ENCODE measurements at regions not wholly inside any gene's neighbourhood (a gene's known extent, or its start where the extent isn't known, plus 50 kb on each side); places are given as distances from the start of the nearest gene placed in this dataset.
A peak's percentile ranks its signal among the peaks of the same experiment; 100 is the strongest.
"Not testable (repeated sequence)": the region's sequence is repeated elsewhere in the genome, so short reads cannot be mapped to it uniquely, and the experiment has no call there.

- H2AFZ ChIP-seq (ENCODE audit: low read depth, low read length); H4K20me1 ChIP-seq (ENCODE audit: insufficient read depth); H3F3A ChIP-seq (ENCODE audit: insufficient read depth, low read length, poor library complexity, severe bottlenecking); H3K36me3 ChIP-seq (ENCODE audit: insufficient read depth, low read length); H3K79me2 ChIP-seq (replicated peaks; ENCODE audit: insufficient read depth, low read length); H3K9me2 ChIP-seq (ENCODE audit: insufficient read depth, low read length); H3K4me2 ChIP-seq (ENCODE audit: low read length); H3K27ac ChIP-seq (ENCODE audit: low read length); H3K9me3 ChIP-seq (ENCODE audit: low read length); H3K27me3 ChIP-seq (ENCODE audit: insufficient read depth, low read depth, low read length): not testable (repeated sequence)
- Histone ChIP-seq H3K9ac (ENCODE audit: low read length) (peak overlapping the region; percentile 45), H3K4me3 (ENCODE audit: low read length) (peak overlapping the region; percentile 64)
- TF ChIP-seq CTCF (IDR thresholded peaks at IDR 0.05; ENCODE audit: poor library complexity, severe bottlenecking) = peak; percentile 88
- TF ChIP-seq RAD21 (conservative IDR thresholded peaks at IDR 0.05) = peak; percentile 71
- TF ChIP-seq SMC3 (conservative IDR thresholded peaks at IDR 0.05; ENCODE audit: poor library complexity) = peak; percentile 91
Measured at GRCh38 chr4:4107411-4108107, 119.2 kb downstream of the OTOP1 start.

DNA sequence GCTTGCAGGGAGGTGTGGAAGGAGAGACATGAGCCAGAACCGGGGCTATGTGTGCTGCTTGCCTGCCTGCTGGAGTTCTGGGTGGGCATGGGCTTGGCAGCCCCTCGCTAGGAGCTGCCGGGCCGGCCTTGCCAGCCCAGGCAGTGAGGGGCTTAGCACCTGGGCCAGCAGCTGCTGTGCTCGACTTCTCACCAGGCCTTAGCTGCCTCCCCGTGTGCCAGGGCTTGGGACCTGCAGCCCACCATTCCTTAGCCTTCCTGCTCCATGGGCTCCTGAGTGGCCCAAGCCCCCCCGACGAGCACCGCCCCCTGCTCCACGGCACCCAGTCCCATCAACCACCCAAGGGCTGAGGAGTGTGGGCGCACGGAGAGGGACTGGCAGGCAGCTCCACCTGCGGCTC lies 111.3 kb downstream of the OTOP1 start:
- H3K9me2 ChIP-seq (ENCODE audit: insufficient read depth, low read length); H2AFZ ChIP-seq (ENCODE audit: low read depth, low read length); H3K4me2 ChIP-seq (ENCODE audit: low read length); H3K9ac ChIP-seq (ENCODE audit: low read length); H3F3A ChIP-seq (ENCODE audit: insufficient read depth, low read length, poor library complexity, severe bottlenecking); H3K4me3 ChIP-seq (ENCODE audit: low read length); H4K20me1 ChIP-seq (ENCODE audit: insufficient read depth); H3K79me2 ChIP-seq (replicated peaks; ENCODE audit: insufficient read depth, low read length); H3K27ac ChIP-seq (ENCODE audit: low read length); H3K27me3 ChIP-seq (ENCODE audit: insufficient read depth, low read depth, low read length); H3K36me3 ChIP-seq (ENCODE audit: insufficient read depth, low read length); H3K9me3 ChIP-seq (ENCODE audit: low read length): not testable (repeated sequence)

GRCh38 chr4:4116901-4117300 lies 109.8 kb downstream of the OTOP1 start:
- H3K4me2 ChIP-seq (ENCODE audit: low read length); H3K27me3 ChIP-seq (ENCODE audit: insufficient read depth, low read depth, low read length); H3K27ac ChIP-seq (ENCODE audit: low read length); H3K79me2 ChIP-seq (replicated peaks; ENCODE audit: insufficient read depth, low read length); H3K4me3 ChIP-seq (ENCODE audit: low read length); H3K9me2 ChIP-seq (ENCODE audit: insufficient read depth, low read length); H4K20me1 ChIP-seq (ENCODE audit: insufficient read depth); H2AFZ ChIP-seq (ENCODE audit: low read depth, low read length); H3F3A ChIP-seq (ENCODE audit: insufficient read depth, low read length, poor library complexity, severe bottlenecking); H3K9me3 ChIP-seq (ENCODE audit: low read length); H3K36me3 ChIP-seq (ENCODE audit: insufficient read depth, low read length); H3K9ac ChIP-seq (ENCODE audit: low read length): not testable (repeated sequence)

- H3K4me2 ChIP-seq (ENCODE audit: low read length); H3K4me3 ChIP-seq (ENCODE audit: low read length); H2AFZ ChIP-seq (ENCODE audit: low read depth, low read length); H3K9me2 ChIP-seq (ENCODE audit: insufficient read depth, low read length); H4K20me1 ChIP-seq (ENCODE audit: insufficient read depth); H3K79me2 ChIP-seq (replicated peaks; ENCODE audit: insufficient read depth, low read length); H3K9me3 ChIP-seq (ENCODE audit: low read length); H3K27ac ChIP-seq (ENCODE audit: low read length); H3K9ac ChIP-seq (ENCODE audit: low read length); H3K27me3 ChIP-seq (ENCODE audit: insufficient read depth, low read depth, low read length); H3K36me3 ChIP-seq (ENCODE audit: insufficient read depth, low read length); H3F3A ChIP-seq (ENCODE audit: insufficient read depth, low read length, poor library complexity, severe bottlenecking): not testable (repeated sequence)
Measured at GRCh38 chr4:4134368-4134767, 92.4 kb downstream of the OTOP1 start.

DNA sequence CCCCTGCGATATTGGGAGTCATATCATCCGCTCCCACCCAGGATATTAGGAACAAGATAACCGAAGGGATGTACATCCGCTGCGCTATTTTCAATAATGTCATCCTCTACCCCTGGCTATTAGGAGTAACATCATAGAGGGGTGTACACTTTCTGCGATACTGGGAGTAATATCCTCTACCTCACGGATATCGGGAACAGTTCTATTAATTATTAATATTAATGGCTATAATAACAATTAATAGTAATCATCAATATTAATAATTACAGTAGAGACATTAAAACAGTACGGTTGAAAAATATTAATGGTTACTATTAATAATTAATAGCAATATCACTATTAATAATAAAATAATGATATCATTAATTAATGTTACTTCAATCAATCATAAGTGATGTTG lies 90.1 kb downstream of the OTOP1 start:
- H3K4me3 ChIP-seq (ENCODE audit: low read length); H3F3A ChIP-seq (ENCODE audit: insufficient read depth, low read length, poor library complexity, severe bottlenecking); H3K27me3 ChIP-seq (ENCODE audit: insufficient read depth, low read depth, low read length); H3K4me2 ChIP-seq (ENCODE audit: low read length); H3K27ac ChIP-seq (ENCODE audit: low read length); H3K9me3 ChIP-seq (ENCODE audit: low read length); H4K20me1 ChIP-seq (ENCODE audit: insufficient read depth); H3K79me2 ChIP-seq (replicated peaks; ENCODE audit: insufficient read depth, low read length); H3K36me3 ChIP-seq (ENCODE audit: insufficient read depth, low read length); H3K9ac ChIP-seq (ENCODE audit: low read length); H3K9me2 ChIP-seq (ENCODE audit: insufficient read depth, low read length); H2AFZ ChIP-seq (ENCODE audit: low read depth, low read length): not testable (repeated sequence)

Small RNAs in the stretch of these regions (small RNA-seq; reads per million reads assigned to genes)
- gene AC116562.3 = 0 reads per million in 3 experiments
